GM13977 (cell line): ENCODE measurements at regions not wholly inside any gene's neighbourhood (a gene's known extent, or its start where the extent isn't known, plus 50 kb on each side); places are given as distances from the start of the nearest gene placed in this dataset.

ENCODE experiments used
- DNase-seq: peaks from one replicate; pipeline ENCODE4 v3.0.0; 2012; ENCODE audit warnings: low spot score
- CTCF ChIP-seq: IDR thresholded peaks from 2 replicates; pipeline ENCODE4 v1.5.1; 2012; ENCODE audit warnings: mild to moderate bottlenecking, control low read depth; ENCODE audit not compliant: insufficient read depth; ENCODE audit errors: extremely low read depth, missing control alignments
- in situ Hi-C: fragments of 300-500 bp; cut with MboI; formaldehyde crosslinking; loops from one replicate; pipeline ENCODE4 v1.12.0; 2022; ENCODE audit warnings: low sequenced_read_pairs, low pct_unique_long_range_greater_than_20kb, mixed read lengths, inconsistent platforms; ENCODE audit not compliant: unreplicated experiment

GRCh38 chr4:137015426-137016409 is 516.6 kb downstream of the PCDH18 start:
- no peak for TF ChIP-seq CTCF
- no peak for DNase-seq
- in situ Hi-C loops: no loop called here

- DNase-seq: no peak
- no peak for TF ChIP-seq CTCF
- in situ Hi-C loops: no loop called here
Observed at GRCh38 chr4:137000432-137000831, 531.9 kb downstream of the PCDH18 start.

GRCh38 chr4:136992032-136992431 is 540.3 kb downstream of the PCDH18 start:
- in situ Hi-C loops: no loop called here
- TF ChIP-seq CTCF: no peak
- no peak for DNase-seq

GRCh38 chr4:136985683-136986082 is 546.6 kb downstream of the PCDH18 start:
- TF ChIP-seq CTCF: no peak
- DNase-seq: no peak
- in situ Hi-C loops: no loop called here

- in situ Hi-C loops: no loop called here
- DNase-seq: no peak
Observed at GRCh38 chr4:136967069-136967468, 565.2 kb downstream of the PCDH18 start.

GRCh38 chr4:136965478-136965877 is 566.8 kb downstream of the PCDH18 start:
- TF ChIP-seq CTCF: no peak
- in situ Hi-C loops: no loop called here
- DNase-seq: no peak

More at GRCh38 chr4:136967069-136967468, 565.2 kb downstream of the PCDH18 start:
- no peak for TF ChIP-seq CTCF
